Sigmoid colon (tissue), 4 donors: ENCODE measurements at regions not wholly inside any gene's neighbourhood (a gene's known extent, or its start where the extent isn't known, plus 50 kb on each side); places are given as distances from the start of the nearest gene placed in this dataset.
A peak's percentile ranks its signal among the peaks of the same experiment; 100 is the strongest.

ENCODE experiments used
- CTCF ChIP-seq, 4 experiments: fragments of 450-650 bp in 3 of 4; fragments of 200-600 bp in 1 of 4; IDR thresholded peaks; one replicate each; pipeline ENCODE4 v1.5.1; 2016 to 2019; ENCODE audit warnings: antibody characterized with exemption in 4 of 4, mild to moderate bottlenecking in 3 of 4, moderate library complexity in 2 of 4
- EP300 ChIP-seq, 4 donors: sonication (generic); formaldehyde crosslinking; IDR thresholded peaks; one replicate each; pipeline ENCODE4 v1.6.1; 2017; ENCODE audit warnings: antibody characterized with exemption in 4 of 4
- POLR2A ChIP-seq, 2 donors: fragments of 450-650 bp; IDR thresholded peaks; one replicate each; pipeline ENCODE4 v1.6.1; 2016; ENCODE audit warnings: antibody characterized with exemption in 2 of 2, mild to moderate bottlenecking in 2 of 2, moderate library complexity in 2 of 2
- POLR2AphosphoS5 ChIP-seq, 4 donors: sonication (generic); formaldehyde crosslinking; IDR thresholded peaks; one replicate each; pipeline ENCODE4 v1.6.1; 2017; ENCODE audit warnings: antibody characterized with exemption in 4 of 4

- peak; percentile 10 to 51 (median 34) for TF ChIP-seq CTCF (IDR thresholded peaks at IDR 0.05)
- TF ChIP-seq POLR2A (IDR thresholded peaks at IDR 0.05), result no peak
- no peak for TF ChIP-seq EP300 (IDR thresholded peaks at IDR 0.05)
- no peak for TF ChIP-seq POLR2AphosphoS5 (IDR thresholded peaks at IDR 0.05)
Observed at GRCh38 chr5:7261049-7261448, 134.9 kb upstream of the ADCY2 start.
